ENCODE measurements at regions not wholly inside any gene's neighbourhood (a gene's known extent, or its start where the extent isn't known, plus 50 kb on each side); places are given as distances from the start of the nearest gene placed in this dataset.
A peak's percentile ranks its signal among the peaks of the same experiment; 100 is the strongest.

- H3K27me3 ChIP-seq (ENCODE audit: control insufficient read depth in 3 of 3, insufficient read depth in 3 of 3, low read length in 2 of 3): peaks cover 0 to 14% (median 0%) of the 10 kb centered on the region in 3 donors
- no peaks in the 10 kb centered on the region for H3K4me1 ChIP-seq (ENCODE audit: control insufficient read depth in 5 of 5, insufficient read depth in 5 of 5, low read length in 5 of 5)
- H3K36me3 ChIP-seq (ENCODE audit: control insufficient read depth in 4 of 4, insufficient read depth in 4 of 4, low read length in 4 of 4): no peaks in the 10 kb centered on the region
- 90 to 97% methylated on average over 3 of the region's 3 CpGs for WGBS, 2 donors
- no peak overlapping the region for H3K27ac ChIP-seq (ENCODE audit: low read depth in 1 of 2, low read length in 1 of 2)
- no peak for TF ChIP-seq CTCF (IDR thresholded peaks at IDR 0.05; ENCODE audit: control extremely low read depth, extremely low read depth)
- ATAC-seq (ENCODE audit: insufficient read depth, low FRiP score) (no peak), DNase-seq (no peak)
- H3K9me3 ChIP-seq (ENCODE audit: control insufficient read depth in 4 of 4, insufficient read depth in 3 of 4, low read length in 3 of 4): no peaks in the 10 kb centered on the region
- no peak overlapping the region for H3K9ac ChIP-seq (ENCODE audit: insufficient read depth in 1 of 2, low read length in 2 of 2)
- no peak overlapping the region for H3K4me3 ChIP-seq
These were observed 201.4 kb downstream of the INHBA start for GRCh38 chr7:41501466-41501865.

GRCh38 chr7:41501006-41501405, 201.9 kb downstream of the INHBA start:
- no peaks in the 10 kb centered on the region for H3K4me1 ChIP-seq (ENCODE audit: control insufficient read depth in 5 of 5, insufficient read depth in 5 of 5, low read length in 5 of 5)
- H3K27ac ChIP-seq (ENCODE audit: low read depth in 1 of 2, low read length in 1 of 2): no peak overlapping the region
- ATAC-seq (ENCODE audit: insufficient read depth, low FRiP score) (no peak), DNase-seq (no peak)
- H3K9ac ChIP-seq (ENCODE audit: insufficient read depth in 1 of 2, low read length in 2 of 2): no peak overlapping the region
- no peaks in the 10 kb centered on the region for H3K36me3 ChIP-seq (ENCODE audit: control insufficient read depth in 4 of 4, insufficient read depth in 4 of 4, low read length in 4 of 4)
- H3K27me3 ChIP-seq (ENCODE audit: control insufficient read depth in 3 of 3, insufficient read depth in 3 of 3, low read length in 2 of 3): peaks cover 0 to 13% (median 0%) of the 10 kb centered on the region in 3 donors
- H3K9me3 ChIP-seq (ENCODE audit: control insufficient read depth in 4 of 4, insufficient read depth in 3 of 4, low read length in 3 of 4): no peaks in the 10 kb centered on the region
- H3K4me3 ChIP-seq: no peak overlapping the region
- no peak for TF ChIP-seq CTCF (IDR thresholded peaks at IDR 0.05; ENCODE audit: control extremely low read depth, extremely low read depth)
- WGBS, 2 donors: 93 to 98% methylated on average over 6 of the region's 6 CpGs

GRCh38 chr7:41492603-41493002, 210.3 kb downstream of the INHBA start:
- no peak overlapping the region for H3K4me3 ChIP-seq
- WGBS, 2 donors: 66 to 82% methylated on average over 4 of the region's 4 CpGs
- no peak overlapping the region for H3K27ac ChIP-seq (ENCODE audit: low read depth in 1 of 2, low read length in 1 of 2)
- no peaks in the 10 kb centered on the region for H3K36me3 ChIP-seq (ENCODE audit: control insufficient read depth in 4 of 4, insufficient read depth in 4 of 4, low read length in 4 of 4)
- H3K27me3 ChIP-seq (ENCODE audit: control insufficient read depth in 3 of 3, insufficient read depth in 3 of 3, low read length in 2 of 3): peaks cover 0 to 46% (median 20%) of the 10 kb centered on the region in 3 donors
- no peak overlapping the region for H3K9ac ChIP-seq (ENCODE audit: insufficient read depth in 1 of 2, low read length in 2 of 2)
- DNase-seq (no peak), ATAC-seq (ENCODE audit: insufficient read depth, low FRiP score) (no peak)
- H3K4me1 ChIP-seq (ENCODE audit: control insufficient read depth in 5 of 5, insufficient read depth in 5 of 5, low read length in 5 of 5): peaks cover 0 to 36% (median 10%) of the 10 kb centered on the region in 5 donors
- TF ChIP-seq CTCF (IDR thresholded peaks at IDR 0.05; ENCODE audit: control extremely low read depth, extremely low read depth): no peak
- no peaks in the 10 kb centered on the region for H3K9me3 ChIP-seq (ENCODE audit: control insufficient read depth in 4 of 4, insufficient read depth in 3 of 4, low read length in 3 of 4)

GRCh38 chr7:41491883-41492471, 210.9 kb downstream of the INHBA start:
- WGBS, 2 donors: 64 to 69% methylated on average over 3 of the region's 3 CpGs
- Histone ChIP-seq H3K36me3 (ENCODE audit: control insufficient read depth in 4 of 4, insufficient read depth in 4 of 4, low read length in 4 of 4) (no peaks in the 10 kb centered on the region), H3K9ac (ENCODE audit: insufficient read depth in 1 of 2, low read length in 2 of 2) (no peak overlapping the region), H3K9me3 (ENCODE audit: control insufficient read depth in 4 of 4, insufficient read depth in 3 of 4, low read length in 3 of 4) (no peaks in the 10 kb centered on the region), H3K27me3 (ENCODE audit: control insufficient read depth in 3 of 3, insufficient read depth in 3 of 3, low read length in 2 of 3) (peaks cover 0 to 45% (median 20%) of the 10 kb centered on the region in 3 donors), H3K4me1 (ENCODE audit: control insufficient read depth in 5 of 5, insufficient read depth in 5 of 5, low read length in 5 of 5) (peaks cover 0 to 39% (median 10%) of the 10 kb centered on the region in 5 donors), H3K4me3 (no peak overlapping the region), H3K27ac (ENCODE audit: low read depth in 1 of 2, low read length in 1 of 2) (no peak overlapping the region)
- no peak for ATAC-seq (ENCODE audit: insufficient read depth, low FRiP score)
- DNase-seq: peak; percentile 93 to 100 (median 99)
- no peak for TF ChIP-seq CTCF (IDR thresholded peaks at IDR 0.05; ENCODE audit: control extremely low read depth, extremely low read depth)
